ENCODE measurements at regions not wholly inside any gene's neighbourhood (a gene's known extent, or its start where the extent isn't known, plus 50 kb on each side); places are given as distances from the start of the nearest gene placed in this dataset.

- no peak for DNase-seq (ENCODE audit: low read depth in 2 of 2)
Observed at GRCh38 chr9:127553793-127554192, 58.3 kb upstream of the STXBP1 start.

- DNase-seq (ENCODE audit: low read depth in 2 of 2), result no peak
Observed at GRCh38 chr9:127554966-127555839, 56.9 kb upstream of the STXBP1 start.

- peak; percentile 70 to 75 for DNase-seq (ENCODE audit: low read depth in 2 of 2)
Observed at GRCh38 chr9:127555840-127556820, 55.9 kb upstream of the STXBP1 start.

GRCh38 chr9:127556871-127557270 is 55.2 kb upstream of the STXBP1 start:
- DNase-seq (ENCODE audit: low read depth in 2 of 2), result no peak

GRCh38 chr9:127557466-127557869 is 54.6 kb upstream of the STXBP1 start:
- no peak for DNase-seq (ENCODE audit: low read depth in 2 of 2)

GRCh38 chr9:127557998-127558546 is 54.0 kb upstream of the STXBP1 start:
- no peak for DNase-seq (ENCODE audit: low read depth in 2 of 2)

- no peak for DNase-seq (ENCODE audit: low read depth in 2 of 2)
Observed at GRCh38 chr9:127558581-127559246, 53.4 kb upstream of the STXBP1 start.

GRCh38 chr9:127559247-127559680 is 52.8 kb upstream of the STXBP1 start:
- DNase-seq (ENCODE audit: low read depth in 2 of 2), result no peak

GRCh38 chr9:127561491-127562278 is 50.4 kb upstream of the STXBP1 start:
- DNase-seq (ENCODE audit: low read depth in 2 of 2), result no peak
